GM12874 (cell line): ENCODE measurements at regions not wholly inside any gene's neighbourhood (a gene's known extent, or its start where the extent isn't known, plus 50 kb on each side); places are given as distances from the start of the nearest gene placed in this dataset.

Source experiments
- TF ChIP-seq, protein P1 (sequence below): IDR thresholded peaks from 2 replicates; pipeline ENCODE4 v1.5.1; 2011; ENCODE audit warnings: low read depth, mild to moderate bottlenecking, control low read depth, low read length, moderate library complexity; ENCODE audit not compliant: insufficient read depth

DNA sequence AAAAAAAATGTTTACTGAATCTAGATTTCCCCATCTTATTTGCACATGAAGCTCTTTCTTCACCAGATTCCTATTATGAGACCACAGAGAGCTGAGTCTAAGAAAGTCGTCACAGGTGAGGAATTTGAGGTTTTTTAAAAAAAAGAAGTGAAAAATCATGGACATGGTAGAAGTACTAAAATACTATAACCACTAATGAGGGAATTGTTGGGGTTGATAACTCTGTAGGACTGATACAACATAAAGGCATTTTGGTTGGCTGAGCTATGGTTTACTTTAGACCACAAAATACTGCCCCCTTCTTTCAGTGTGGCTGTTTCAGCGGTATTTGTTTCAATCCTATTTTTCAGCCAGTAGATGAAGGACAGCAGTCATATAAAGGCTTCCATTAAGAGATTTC, 1111.3 kb downstream of the TYW1 start:
- TF ChIP-seq, protein P1, sequence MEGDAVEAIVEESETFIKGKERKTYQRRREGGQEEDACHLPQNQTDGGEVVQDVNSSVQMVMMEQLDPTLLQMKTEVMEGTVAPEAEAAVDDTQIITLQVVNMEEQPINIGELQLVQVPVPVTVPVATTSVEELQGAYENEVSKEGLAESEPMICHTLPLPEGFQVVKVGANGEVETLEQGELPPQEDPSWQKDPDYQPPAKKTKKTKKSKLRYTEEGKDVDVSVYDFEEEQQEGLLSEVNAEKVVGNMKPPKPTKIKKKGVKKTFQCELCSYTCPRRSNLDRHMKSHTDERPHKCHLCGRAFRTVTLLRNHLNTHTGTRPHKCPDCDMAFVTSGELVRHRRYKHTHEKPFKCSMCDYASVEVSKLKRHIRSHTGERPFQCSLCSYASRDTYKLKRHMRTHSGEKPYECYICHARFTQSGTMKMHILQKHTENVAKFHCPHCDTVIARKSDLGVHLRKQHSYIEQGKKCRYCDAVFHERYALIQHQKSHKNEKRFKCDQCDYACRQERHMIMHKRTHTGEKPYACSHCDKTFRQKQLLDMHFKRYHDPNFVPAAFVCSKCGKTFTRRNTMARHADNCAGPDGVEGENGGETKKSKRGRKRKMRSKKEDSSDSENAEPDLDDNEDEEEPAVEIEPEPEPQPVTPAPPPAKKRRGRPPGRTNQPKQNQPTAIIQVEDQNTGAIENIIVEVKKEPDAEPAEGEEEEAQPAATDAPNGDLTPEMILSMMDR, result no peak

DNA sequence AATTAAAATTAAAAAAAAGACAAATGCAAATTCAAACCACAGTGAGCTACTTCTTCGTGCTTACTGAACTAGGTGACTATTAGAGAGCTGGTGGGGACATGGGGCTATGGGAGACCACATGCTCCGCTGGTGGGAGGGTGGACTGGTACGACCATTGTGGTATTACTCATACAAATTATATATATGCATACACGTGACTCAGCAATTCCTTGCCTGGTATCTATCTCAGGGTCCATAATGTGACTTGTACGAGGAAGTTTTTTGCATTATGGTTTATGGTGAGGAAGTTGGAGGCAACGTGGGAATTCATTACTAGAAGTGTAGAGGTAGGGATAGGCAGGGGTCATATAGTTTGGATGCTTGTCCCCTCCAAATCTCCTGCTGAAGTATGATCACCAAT, 1112.7 kb downstream of the TYW1 start:
- TF ChIP-seq, protein P1, result no peak

DNA sequence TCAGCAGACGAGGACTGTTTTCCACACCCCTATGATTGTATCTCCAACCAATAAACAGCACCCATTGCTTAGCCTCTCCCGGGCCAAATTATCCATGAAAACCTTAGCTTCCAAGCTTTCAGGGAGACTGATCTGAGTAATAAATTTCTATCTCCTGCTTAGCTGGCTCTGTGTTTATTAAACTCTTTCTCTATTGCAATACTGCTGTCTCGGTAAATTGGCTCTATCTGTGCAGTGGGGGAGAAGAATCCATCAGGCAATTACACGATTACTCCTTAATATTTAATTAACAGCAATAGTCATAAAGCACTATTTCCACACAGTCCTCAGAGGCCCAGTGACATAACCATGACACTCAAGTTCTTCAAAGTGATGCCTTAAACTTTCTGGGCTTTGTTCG, 1122.8 kb downstream of the TYW1 start:
- TF ChIP-seq, protein P1, result no peak

DNA sequence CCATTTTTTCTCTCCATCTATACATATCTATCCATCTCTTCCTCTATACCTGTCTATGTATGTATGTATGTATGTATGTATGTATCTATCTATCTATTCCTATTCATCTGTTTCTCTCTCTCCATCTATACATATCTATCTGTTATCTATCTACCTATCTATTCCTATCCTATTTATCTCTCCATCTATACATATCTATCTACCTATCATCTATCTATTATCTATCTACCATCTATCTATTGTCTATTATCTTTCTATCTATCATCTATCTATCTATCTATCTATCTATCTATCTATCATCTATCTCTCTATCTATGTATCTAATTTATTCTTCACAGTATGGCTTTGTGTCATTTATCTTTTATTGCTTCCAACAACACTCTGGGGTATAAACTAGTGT, 1124.4 kb downstream of the TYW1 start:
- TF ChIP-seq, protein P1, result no peak

DNA sequence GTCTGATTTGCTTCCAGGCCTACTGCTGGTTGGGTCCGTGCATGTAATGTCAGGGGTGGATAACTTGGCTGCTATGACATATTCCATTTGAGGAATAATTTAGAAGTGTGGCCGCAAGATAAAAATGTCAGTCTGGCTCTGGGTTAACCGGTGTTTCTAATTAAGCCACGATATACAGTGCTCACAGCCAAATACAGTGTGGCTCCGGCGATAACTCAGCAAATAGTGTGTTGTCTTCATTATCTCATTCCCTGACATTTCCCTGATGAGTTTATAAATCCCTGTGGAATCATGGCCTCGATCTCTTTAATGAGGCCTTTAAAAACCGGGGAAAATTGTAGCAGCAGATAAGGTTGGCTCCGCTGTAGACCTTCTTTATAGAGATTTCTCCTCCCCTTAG, 1125.0 kb downstream of the TYW1 start:
- TF ChIP-seq, protein P1, result no peak

DNA sequence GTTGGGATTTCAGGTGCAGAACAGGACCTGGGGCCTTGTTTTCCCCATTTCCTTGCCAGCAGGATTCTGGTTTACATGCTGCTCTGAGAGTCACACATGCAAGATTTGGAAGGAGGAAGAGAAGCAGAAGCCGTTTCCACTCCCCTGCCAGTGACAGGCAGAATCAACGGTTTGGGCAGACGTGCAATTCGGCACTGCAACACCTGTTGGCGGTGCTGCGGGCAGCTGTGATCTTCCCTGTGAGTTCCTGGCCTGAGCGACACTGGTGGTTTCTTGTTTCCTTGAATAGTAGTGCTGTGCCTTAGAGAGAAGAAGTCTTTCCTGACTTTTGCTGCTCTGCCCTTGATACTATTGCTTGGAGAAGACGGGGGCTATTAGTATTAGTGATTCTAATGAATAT, 1126.2 kb downstream of the TYW1 start:
- TF ChIP-seq, protein P1, result no peak

DNA sequence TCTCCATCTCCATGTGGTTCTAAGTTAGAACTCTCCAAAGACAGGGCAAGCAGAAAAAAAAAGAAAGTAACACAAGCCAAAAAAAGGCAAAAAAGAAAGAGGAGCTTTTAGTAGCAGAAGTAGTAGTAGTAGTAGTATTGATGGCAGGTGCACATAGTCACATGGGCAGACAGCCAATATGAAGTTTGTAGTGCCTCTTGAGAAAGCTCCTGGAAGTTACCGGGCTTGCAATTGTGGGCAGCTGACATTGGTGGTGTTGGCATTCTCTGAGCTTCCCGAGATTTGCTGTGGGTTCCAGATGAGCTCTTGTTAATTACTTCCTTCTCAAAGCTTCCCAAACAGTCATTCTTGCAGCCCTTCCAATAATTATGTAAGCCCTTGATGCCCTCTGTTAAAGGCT, 1128.5 kb downstream of the TYW1 start:
- TF ChIP-seq, protein P1, result no peak

DNA sequence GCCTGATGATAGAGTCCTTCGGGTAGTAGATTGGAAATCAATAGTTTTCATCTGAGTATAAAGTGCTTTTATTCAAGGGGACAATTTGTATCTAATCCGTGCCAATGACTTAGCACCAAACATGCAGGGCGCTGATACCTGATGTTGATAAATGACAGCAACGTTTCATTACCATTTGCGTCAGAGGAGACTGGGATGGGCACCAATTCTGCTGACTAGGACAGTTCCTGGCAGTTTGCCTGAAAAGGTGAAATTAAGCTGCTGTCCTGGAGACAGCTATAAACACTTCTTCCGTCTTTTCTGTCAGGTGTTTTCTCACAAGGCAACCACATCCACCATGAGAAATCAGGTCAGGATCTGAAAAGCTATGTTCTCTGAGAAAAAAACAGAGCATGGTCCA, 1136.4 kb downstream of the TYW1 start:
- TF ChIP-seq, protein P1, result no peak
